ENCODE measurements at regions not wholly inside any gene's neighbourhood (a gene's known extent, or its start where the extent isn't known, plus 50 kb on each side); places are given as distances from the start of the nearest gene placed in this dataset.
"Not testable (repeated sequence)": the region's sequence is repeated elsewhere in the genome, so short reads cannot be mapped to it uniquely, and the experiment has no call there.

- TF ChIP-seq EP300 (IDR thresholded peaks at IDR 0.05) (no peak), CTCF (IDR thresholded peaks at IDR 0.05) (no peak), POLR2AphosphoS5 (IDR thresholded peaks at IDR 0.05) (no peak), POLR2A (IDR thresholded peaks at IDR 0.05) (no peak)
- H3K36me3 ChIP-seq, result no peaks in the 10 kb centered on the region
- H3K9me3 ChIP-seq, result peaks cover 0 to 6% (median 0%) of the 10 kb centered on the region in 4 donors
- intact Hi-C loops (cut with DNase I; ENCODE audit: low total_unique reads), result no loop called here
- H3K27ac ChIP-seq, result no peak overlapping the region
- H3K27me3 ChIP-seq, result no peaks in the 10 kb centered on the region
- H3K4me1 ChIP-seq, result no peaks in the 10 kb centered on the region
- DNase-seq, result peak in 1 of 2 donors; percentile 31
- WGBS, 5 donors, result 85 to 98% (median 94%) methylated on average over 1 of the region's 1 CpG
- H3K4me3 ChIP-seq, result no peak overlapping the region
These were observed 157.1 kb upstream of the TGFBR2 start for GRCh38 chr3:30449290-30449632.

GRCh38 chr3:30452446-30452845, 154.0 kb upstream of the TGFBR2 start:
- no peak overlapping the region for H3K4me3 ChIP-seq
- intact Hi-C loops (cut with DNase I; ENCODE audit: low total_unique reads), result no loop called here
- H3K9me3 ChIP-seq, result peaks cover 0 to 6% (median 0%) of the 10 kb centered on the region in 4 donors
- TF ChIP-seq CTCF (IDR thresholded peaks at IDR 0.05), result no peak
- TF ChIP-seq POLR2AphosphoS5 (IDR thresholded peaks at IDR 0.05), result no peak
- TF ChIP-seq EP300 (IDR thresholded peaks at IDR 0.05), result no peak
- TF ChIP-seq POLR2A (IDR thresholded peaks at IDR 0.05), result no peak
- 83 to 96% (median 91%) methylated on average over 3 of the region's 3 CpGs for WGBS, 5 donors
- no peaks in the 10 kb centered on the region for H3K27me3 ChIP-seq
- peaks cover 0 to 3% (median 0%) of the 10 kb centered on the region in 4 donors for H3K4me1 ChIP-seq
- no peak for DNase-seq
- no peak overlapping the region for H3K27ac ChIP-seq
- no peaks in the 10 kb centered on the region for H3K36me3 ChIP-seq

GRCh38 chr3:30453360-30454039, 152.9 kb upstream of the TGFBR2 start:
- Histone ChIP-seq H3K4me3 (no peak overlapping the region), H3K27ac (no peak overlapping the region), H3K27me3 (no peaks in the 10 kb centered on the region), H3K4me1 (peaks cover 0 to 5% (median 0%) of the 10 kb centered on the region in 4 donors), H3K9me3 (peaks cover 0 to 6% (median 0%) of the 10 kb centered on the region in 4 donors), H3K36me3 (no peaks in the 10 kb centered on the region)
- 68 to 85% (median 78%) methylated on average over 4 of the region's 4 CpGs for WGBS, 5 donors
- intact Hi-C loops (cut with DNase I; ENCODE audit: low total_unique reads), result no loop called here
- DNase-seq, result peak in 1 of 2 donors; percentile 42
- TF ChIP-seq CTCF (IDR thresholded peaks at IDR 0.05) (no peak), POLR2A (IDR thresholded peaks at IDR 0.05) (no peak), POLR2AphosphoS5 (IDR thresholded peaks at IDR 0.05) (no peak), EP300 (IDR thresholded peaks at IDR 0.05) (no peak)

DNA sequence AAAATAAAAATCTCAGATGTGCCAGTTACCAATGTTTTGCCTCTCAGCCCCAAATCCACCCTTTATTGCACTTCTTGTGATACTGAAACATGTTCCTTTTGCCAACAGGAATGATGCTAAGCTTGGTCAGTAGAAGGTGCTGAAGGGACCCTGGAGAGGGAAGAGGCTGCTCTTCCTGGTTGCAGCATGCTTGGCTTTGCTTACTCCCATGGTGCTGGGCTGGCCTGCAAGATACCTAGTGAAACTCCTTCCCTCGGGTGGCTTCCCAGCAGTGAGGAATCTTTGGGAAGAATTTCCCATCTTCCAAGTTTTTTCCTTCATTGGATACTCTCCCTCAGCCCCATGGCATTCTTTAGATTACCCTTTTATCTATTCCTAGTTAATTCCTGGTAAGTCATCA, 151.8 kb upstream of the TGFBR2 start:
- peaks cover 0 to 5% (median 0%) of the 10 kb centered on the region in 4 donors for H3K4me1 ChIP-seq
- H3K27me3 ChIP-seq, result no peaks in the 10 kb centered on the region
- H3K9me3 ChIP-seq, result peaks cover 0 to 6% (median 0%) of the 10 kb centered on the region in 4 donors
- peak overlapping the region in 1 of 5 donors; percentile 62 for H3K27ac ChIP-seq
- intact Hi-C loops (cut with DNase I; ENCODE audit: low total_unique reads), result no loop called here
- 81 to 100% (median 95%) methylated on average over 1 of the region's 1 CpG for WGBS, 5 donors
- no peak for TF ChIP-seq CTCF (IDR thresholded peaks at IDR 0.05)
- no peak for TF ChIP-seq EP300 (IDR thresholded peaks at IDR 0.05)
- no peak for TF ChIP-seq POLR2A (IDR thresholded peaks at IDR 0.05)
- TF ChIP-seq POLR2AphosphoS5 (IDR thresholded peaks at IDR 0.05), result no peak
- H3K4me3 ChIP-seq, result no peak overlapping the region
- DNase-seq, result no peak
- no peaks in the 10 kb centered on the region for H3K36me3 ChIP-seq

GRCh38 chr3:30455112-30455511, 151.3 kb upstream of the TGFBR2 start:
- WGBS, 5 donors, result 82 to 92% (median 90%) methylated on average over 4 of the region's 4 CpGs
- intact Hi-C loops (cut with DNase I; ENCODE audit: low total_unique reads); H3K36me3 ChIP-seq; H3K4me1 ChIP-seq; H3K9me3 ChIP-seq; H3K27me3 ChIP-seq; H3K4me3 ChIP-seq; DNase-seq: not testable (repeated sequence)
- peak overlapping the region in 3 of 5 donors; percentile 45 to 62 (median 48) for H3K27ac ChIP-seq
